Mesenchymal stem cell (in vitro differentiated cells and primary cell): ENCODE measurements at regions not wholly inside any gene's neighbourhood (a gene's known extent, or its start where the extent isn't known, plus 50 kb on each side); places are given as distances from the start of the nearest gene placed in this dataset.
A peak's percentile ranks its signal among the peaks of the same experiment; 100 is the strongest.

ENCODE experiments used
- DNase-seq: peaks from one replicate; pipeline ENCODE4 v3.0.0-alpha.2; 2013
- H2AFZ ChIP-seq: one replicate; pipeline ENCODE4 v1.6.1; 2013; ENCODE audit warnings: low read depth, mild to moderate bottlenecking, control low read depth, inconsistent platforms, low read length, moderate library complexity
- H2AK5ac ChIP-seq: 2 replicates; pipeline ENCODE4 v1.6.1; 2013; ENCODE audit warnings: low read length, moderate library complexity, mild to moderate bottlenecking, inconsistent platforms; ENCODE audit not compliant: severe bottlenecking
- H2BK120ac ChIP-seq: one replicate; pipeline ENCODE4 v1.6.1; 2013; ENCODE audit warnings: low read depth, mild to moderate bottlenecking, inconsistent platforms, low read length, moderate library complexity
- H2BK12ac ChIP-seq, 2 experiments: one replicate each; pipeline ENCODE4 v1.6.1; 2013; ENCODE audit warnings: inconsistent platforms in 2 of 2, low read length in 2 of 2, mild to moderate bottlenecking in 2 of 2, moderate library complexity in 2 of 2, control low read depth in 1 of 2
- H2BK15ac ChIP-seq: one replicate; pipeline ENCODE4 v1.6.1; 2013; ENCODE audit warnings: mild to moderate bottlenecking, low read depth, inconsistent platforms; ENCODE audit not compliant: poor library complexity, severe bottlenecking
- H2BK5ac ChIP-seq: 2 replicates; pipeline ENCODE4 v1.6.1; 2013; ENCODE audit warnings: low read depth, mild to moderate bottlenecking, low read length, control low read depth, inconsistent platforms; ENCODE audit not compliant: poor library complexity, severe bottlenecking
- H3K14ac ChIP-seq, 2 experiments: one replicate each; pipeline ENCODE4 v1.6.1; 2013; ENCODE audit warnings: inconsistent platforms in 2 of 2, low read length in 2 of 2, control low read depth in 1 of 2, mild to moderate bottlenecking in 1 of 2, moderate library complexity in 1 of 2
- H3K18ac ChIP-seq, 2 experiments: one replicate each; pipeline ENCODE4 v1.6.1; 2013; ENCODE audit warnings: inconsistent platforms in 2 of 2, low read length in 2 of 2, control low read depth in 1 of 2, low read depth in 1 of 2, mild to moderate bottlenecking in 1 of 2
- H3K23ac ChIP-seq, 2 experiments: one replicate each; pipeline ENCODE4 v1.6.1; 2013; ENCODE audit warnings: inconsistent platforms in 2 of 2, low read length in 2 of 2, mild to moderate bottlenecking in 2 of 2, moderate library complexity in 2 of 2, control low read depth in 1 of 2
- H3K27ac ChIP-seq: 2 replicates; pipeline ENCODE4 v1.5.1; 2013; ENCODE audit warnings: mild to moderate bottlenecking, moderate library complexity, low read length, control low read depth, inconsistent platforms; ENCODE audit not compliant: poor library complexity, severe bottlenecking
- H3K27me3 ChIP-seq, 2 experiments: 2 replicates each; pipeline versions ENCODE4 v1.6.1 to v1.7.0; 2013; ENCODE audit warnings: low read length in 2 of 2, mild to moderate bottlenecking in 2 of 2, moderate library complexity in 2 of 2, control low read depth in 1 of 2, inconsistent platforms in 1 of 2; ENCODE audit not compliant: control insufficient read depth in 1 of 2, insufficient read depth in 1 of 2
- H3K36me3 ChIP-seq, 2 experiments: 2 replicates each; pipeline versions ENCODE4 v1.6.1 to v1.7.0; 2013; ENCODE audit warnings: low read length in 2 of 2, control low read depth in 1 of 2, inconsistent platforms in 1 of 2, low read depth in 1 of 2, mild to moderate bottlenecking in 1 of 2; ENCODE audit not compliant: insufficient read depth in 2 of 2, control insufficient read depth in 1 of 2
- H3K4ac ChIP-seq, 2 experiments: one replicate each; pipeline ENCODE4 v1.6.1; 2013; ENCODE audit warnings: inconsistent platforms in 2 of 2, low read length in 2 of 2, mild to moderate bottlenecking in 2 of 2, moderate library complexity in 2 of 2, control low read depth in 1 of 2, low read depth in 1 of 2
- H3K4me1 ChIP-seq: 2 replicates; pipeline ENCODE4 v1.6.1; 2013; ENCODE audit warnings: low read depth, low read length, control low read depth; ENCODE audit not compliant: control insufficient read depth, insufficient read depth
- H3K4me2 ChIP-seq: 2 replicates; pipeline ENCODE4 v1.6.1; 2013; ENCODE audit warnings: low read length, mild to moderate bottlenecking, inconsistent platforms; ENCODE audit not compliant: poor library complexity, severe bottlenecking
- H3K4me3 ChIP-seq, 2 experiments: 2 replicates each; pipeline versions ENCODE4 v1.5.1 to v1.7.0; 2013; ENCODE audit warnings: low read length in 2 of 2, mild to moderate bottlenecking in 2 of 2, control low read depth in 1 of 2, low read depth in 1 of 2; ENCODE audit not compliant: insufficient read depth in 1 of 2
- H3K79me1 ChIP-seq: replicated peaks from 2 replicates; pipeline ENCODE4 v1.6.1; 2013; ENCODE audit warnings: mild to moderate bottlenecking, control low read depth, low read length, inconsistent platforms; ENCODE audit not compliant: poor library complexity, severe bottlenecking
- H3K9ac ChIP-seq: 2 replicates; pipeline ENCODE4 v1.7.0; 2013; ENCODE audit warnings: mild to moderate bottlenecking, low read length, moderate library complexity
- H3K9me3 ChIP-seq: 2 replicates; pipeline ENCODE4 v1.7.0; 2013; ENCODE audit warnings: mild to moderate bottlenecking, low read length; ENCODE audit not compliant: control insufficient read depth
- H4K8ac ChIP-seq: one replicate; pipeline ENCODE4 v1.6.1; 2013; ENCODE audit warnings: inconsistent platforms, mild to moderate bottlenecking, low read length, moderate library complexity
- H4K91ac ChIP-seq: one replicate; pipeline ENCODE4 v1.6.1; 2013; ENCODE audit warnings: mild to moderate bottlenecking, low read length, inconsistent platforms
- WGBS: methylation state at CpG from one replicate; pipeline ENCODE4 v1.1.7; 2013; ENCODE audit warnings: mixed read lengths; 5-methylcytosine and 5-hydroxymethylcytosine counted together

DNA sequence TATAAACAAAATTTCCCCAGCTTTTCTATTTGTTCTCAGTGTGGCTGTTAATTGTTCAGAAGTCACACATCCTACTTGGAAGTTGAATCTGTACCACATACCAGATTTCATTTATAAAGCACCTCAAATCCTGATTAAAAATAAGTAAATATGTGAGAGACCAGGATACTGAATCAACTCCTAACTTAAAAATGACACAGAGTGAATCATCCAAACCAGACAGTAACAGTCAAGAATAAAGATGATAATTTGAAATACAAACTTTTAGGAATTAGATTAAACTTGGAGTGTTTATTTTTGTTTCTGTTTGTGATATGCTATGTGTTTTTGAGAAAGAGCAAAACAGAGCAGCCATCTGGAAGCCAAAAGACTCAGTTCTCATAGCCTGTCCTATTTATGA is 633.2 kb upstream of the RORB start:
- Histone ChIP-seq H3K9ac (no peak overlapping the region), H2AK5ac (no peak overlapping the region), H3K9me3 (no peaks in the 10 kb centered on the region), H2BK12ac (no peak overlapping the region), H3K79me1 (no peaks in the 10 kb centered on the region), H2BK15ac (no peak overlapping the region), H3K14ac (no peak overlapping the region), H2AFZ (no peak overlapping the region), H3K4me1 (no peaks in the 10 kb centered on the region), H3K4ac (no peak overlapping the region), H3K4me3 (no peak overlapping the region), H2BK120ac (no peak overlapping the region), H3K36me3 (no peaks in the 10 kb centered on the region), H4K91ac (no peak overlapping the region), H3K27me3 (no peaks in the 10 kb centered on the region), H4K8ac (no peak overlapping the region), H2BK5ac (no peak overlapping the region), H3K18ac (no peak overlapping the region), H3K27ac (no peak overlapping the region), H3K23ac (no peak overlapping the region), H3K4me2 (no peak overlapping the region)
- no peak for DNase-seq

- Histone ChIP-seq H3K36me3 (no peaks in the 10 kb centered on the region), H2BK120ac (no peak overlapping the region), H3K18ac (no peak overlapping the region), H2BK12ac (no peak overlapping the region), H4K8ac (no peak overlapping the region), H2BK5ac (no peak overlapping the region), H4K91ac (no peak overlapping the region), H3K9me3 (no peaks in the 10 kb centered on the region), H3K14ac (no peak overlapping the region), H3K27ac (no peak overlapping the region), H3K79me1 (no peaks in the 10 kb centered on the region), H3K23ac (no peak overlapping the region), H3K4me2 (no peak overlapping the region), H3K27me3 (no peaks in the 10 kb centered on the region), H2AFZ (no peak overlapping the region), H3K4ac (no peak overlapping the region), H2AK5ac (no peak overlapping the region), H3K9ac (no peak overlapping the region), H2BK15ac (no peak overlapping the region), H3K4me3 (no peak overlapping the region), H3K4me1 (no peaks in the 10 kb centered on the region)
- 35% methylated on average over 1 of the region's 4 CpGs for WGBS
- peak; percentile 21 for DNase-seq
Measured at GRCh38 chr9:73866451-73866850, 630.7 kb upstream of the RORB start.

DNA sequence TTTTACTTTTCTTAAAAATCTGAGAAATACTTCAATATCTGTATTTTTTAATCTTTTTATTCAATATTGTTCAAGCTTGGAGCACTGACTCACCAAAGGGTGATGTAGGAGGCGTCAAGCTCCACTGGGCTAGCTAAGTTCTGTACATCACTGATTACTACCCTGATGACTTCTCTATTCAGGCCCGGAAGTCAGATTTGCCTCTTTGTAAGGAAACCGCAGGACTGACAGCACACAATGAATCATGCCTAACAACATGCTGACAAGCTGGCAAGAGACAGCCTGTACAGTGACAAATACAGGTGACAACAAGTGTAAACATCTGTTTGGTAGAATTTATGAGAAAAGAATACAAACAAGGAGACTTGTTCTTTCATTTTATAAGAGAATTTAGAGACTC is 627.9 kb upstream of the RORB start:
- no peak overlapping the region for H3K4ac ChIP-seq
- no peaks in the 10 kb centered on the region for H3K79me1 ChIP-seq
- H3K27ac ChIP-seq: no peak overlapping the region
- no peak overlapping the region for H3K4me2 ChIP-seq
- H3K9me3 ChIP-seq: no peaks in the 10 kb centered on the region
- no peak overlapping the region for H3K23ac ChIP-seq
- H2BK12ac ChIP-seq: no peak overlapping the region
- H2AFZ ChIP-seq: no peak overlapping the region
- H2AK5ac ChIP-seq: no peak overlapping the region
- H4K8ac ChIP-seq: no peak overlapping the region
- H3K18ac ChIP-seq: no peak overlapping the region
- H3K36me3 ChIP-seq: no peaks in the 10 kb centered on the region
- no peak overlapping the region for H3K4me3 ChIP-seq
- no peak overlapping the region for H2BK5ac ChIP-seq
- no peak overlapping the region for H4K91ac ChIP-seq
- no peak overlapping the region for H3K14ac ChIP-seq
- no peaks in the 10 kb centered on the region for H3K4me1 ChIP-seq
- peaks cover 0 to 2% of the 10 kb centered on the region in 2 experiments for H3K27me3 ChIP-seq
- DNase-seq: peak; percentile 42
- H3K9ac ChIP-seq: no peak overlapping the region
- no peak overlapping the region for H2BK15ac ChIP-seq
- H2BK120ac ChIP-seq: no peak overlapping the region
- 47% methylated on average over 1 of the region's 3 CpGs for WGBS

- 82% methylated on average over 4 of the region's 4 CpGs for WGBS
- H3K9ac ChIP-seq: no peak overlapping the region
- DNase-seq: no peak
Measured at GRCh38 chr9:73871636-73872035, 625.5 kb upstream of the RORB start.

More at GRCh38 chr9:73871636-73872035, 625.5 kb upstream of the RORB start:
- Histone ChIP-seq H4K91ac (no peak overlapping the region), H3K79me1 (no peaks in the 10 kb centered on the region), H3K4me2 (no peak overlapping the region), H3K18ac (no peak overlapping the region), H3K27ac (no peak overlapping the region), H3K9me3 (no peaks in the 10 kb centered on the region), H3K4me3 (no peak overlapping the region), H2BK12ac (no peak overlapping the region), H4K8ac (no peak overlapping the region), H2AFZ (no peak overlapping the region), H3K4ac (no peak overlapping the region), H2BK120ac (no peak overlapping the region), H3K4me1 (no peaks in the 10 kb centered on the region), H3K23ac (no peak overlapping the region), H3K27me3 (peaks cover 0 to 2% of the 10 kb centered on the region in 2 experiments), H3K14ac (no peak overlapping the region), H3K36me3 (no peaks in the 10 kb centered on the region), H2AK5ac (no peak overlapping the region), H2BK15ac (no peak overlapping the region), H2BK5ac (no peak overlapping the region)
